ENCODE measurements at regions not wholly inside any gene's neighbourhood (a gene's known extent, or its start where the extent isn't known, plus 50 kb on each side); places are given as distances from the start of the nearest gene placed in this dataset.

DNA sequence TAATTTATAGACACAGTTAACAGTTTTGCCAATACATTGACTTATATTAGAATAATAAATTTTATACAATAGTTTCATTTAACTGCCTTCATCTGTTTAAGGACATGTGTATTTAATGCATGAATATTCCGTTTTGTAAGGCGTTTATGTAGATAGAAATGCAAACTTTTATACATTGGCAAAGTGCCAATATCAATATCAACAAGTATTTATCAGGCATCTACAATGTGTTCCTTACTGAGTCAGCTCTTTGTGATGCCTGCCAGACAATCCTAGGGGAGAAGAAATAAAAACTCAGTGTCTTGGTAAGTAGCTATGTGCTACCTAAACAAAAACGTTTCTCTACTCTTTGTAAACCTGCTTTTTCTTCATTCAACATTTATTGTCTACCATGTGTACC, 1142.2 kb downstream of the C4orf33 start:
- Mint-ChIP-seq H3K27me3 (ENCODE audit: insufficient read depth) (no peaks in the 10 kb centered on the region), H3K9me3 (no peaks in the 10 kb centered on the region; the same call in 1 of the 2 replicates), H3K36me3 (ENCODE audit: low read depth) (no peaks in the 10 kb centered on the region), H3K4me3 (no peak overlapping the region), H3K27ac (no peak overlapping the region), H3K4me1 (ENCODE audit: low read depth) (peaks cover 6% of the 10 kb centered on the region; the same call in 1 of the 2 replicates)
- DNase-seq = peak; percentile 3
- TF ChIP-seq, protein P1, sequence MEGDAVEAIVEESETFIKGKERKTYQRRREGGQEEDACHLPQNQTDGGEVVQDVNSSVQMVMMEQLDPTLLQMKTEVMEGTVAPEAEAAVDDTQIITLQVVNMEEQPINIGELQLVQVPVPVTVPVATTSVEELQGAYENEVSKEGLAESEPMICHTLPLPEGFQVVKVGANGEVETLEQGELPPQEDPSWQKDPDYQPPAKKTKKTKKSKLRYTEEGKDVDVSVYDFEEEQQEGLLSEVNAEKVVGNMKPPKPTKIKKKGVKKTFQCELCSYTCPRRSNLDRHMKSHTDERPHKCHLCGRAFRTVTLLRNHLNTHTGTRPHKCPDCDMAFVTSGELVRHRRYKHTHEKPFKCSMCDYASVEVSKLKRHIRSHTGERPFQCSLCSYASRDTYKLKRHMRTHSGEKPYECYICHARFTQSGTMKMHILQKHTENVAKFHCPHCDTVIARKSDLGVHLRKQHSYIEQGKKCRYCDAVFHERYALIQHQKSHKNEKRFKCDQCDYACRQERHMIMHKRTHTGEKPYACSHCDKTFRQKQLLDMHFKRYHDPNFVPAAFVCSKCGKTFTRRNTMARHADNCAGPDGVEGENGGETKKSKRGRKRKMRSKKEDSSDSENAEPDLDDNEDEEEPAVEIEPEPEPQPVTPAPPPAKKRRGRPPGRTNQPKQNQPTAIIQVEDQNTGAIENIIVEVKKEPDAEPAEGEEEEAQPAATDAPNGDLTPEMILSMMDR (IDR thresholded peaks at IDR 0.05) = no peak

DNA sequence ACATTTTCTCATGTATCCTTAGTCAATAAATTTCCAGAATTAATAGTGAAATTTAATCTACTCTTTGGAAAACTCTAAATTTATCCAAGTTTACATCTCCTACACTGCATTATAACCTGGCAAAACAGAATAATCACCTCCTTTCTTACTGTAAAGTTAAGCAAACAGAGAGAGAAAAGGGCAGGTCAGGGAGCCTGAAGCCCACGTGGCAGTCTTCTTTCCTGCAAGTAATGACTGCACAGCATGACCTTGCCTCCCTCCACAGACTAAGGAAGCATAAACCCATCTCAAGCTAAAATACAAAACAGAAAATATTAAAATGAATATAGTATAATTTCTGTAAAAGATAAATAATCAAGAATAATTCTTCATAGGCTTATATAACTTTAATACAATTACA, 1153.0 kb downstream of the C4orf33 start:
- H3K27me3 Mint-ChIP-seq (ENCODE audit: insufficient read depth) = no peaks in the 10 kb centered on the region
- H3K4me1 Mint-ChIP-seq (ENCODE audit: low read depth) = no peaks in the 10 kb centered on the region
- H3K36me3 Mint-ChIP-seq (ENCODE audit: low read depth) = no peaks in the 10 kb centered on the region
- TF ChIP-seq, protein P1 (IDR thresholded peaks at IDR 0.05) = no peak
- no peak overlapping the region for H3K4me3 Mint-ChIP-seq
- peaks cover 12% of the 10 kb centered on the region; the same call in 1 of the 2 replicates for H3K9me3 Mint-ChIP-seq
- no peak overlapping the region for H3K27ac Mint-ChIP-seq
- no peak for DNase-seq

DNA sequence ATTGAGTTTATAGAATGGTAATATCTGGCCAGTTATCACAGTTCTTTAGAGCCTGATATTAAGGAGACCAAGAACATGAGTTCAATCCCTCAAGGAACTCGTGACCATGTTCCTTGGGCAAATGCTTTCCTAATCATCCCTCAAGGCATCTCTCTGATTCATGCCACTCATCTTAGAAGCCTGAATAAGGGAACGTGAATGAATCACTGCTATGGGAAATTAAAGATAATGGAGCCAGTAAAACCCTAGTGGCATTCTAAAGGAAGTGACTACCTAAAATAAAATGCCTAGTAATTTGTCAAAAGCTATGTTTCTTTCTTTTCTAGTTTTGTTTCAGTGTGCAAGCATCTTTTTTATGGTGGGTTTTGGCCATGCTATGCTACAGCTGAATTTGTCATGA, 1161.3 kb downstream of the C4orf33 start:
- TF ChIP-seq, protein P1 (IDR thresholded peaks at IDR 0.05) = peak; percentile 49; the same call in 1 of the 2 replicates
- H3K27me3 Mint-ChIP-seq (ENCODE audit: insufficient read depth) = no peaks in the 10 kb centered on the region
- no peaks in the 10 kb centered on the region for H3K36me3 Mint-ChIP-seq (ENCODE audit: low read depth)
- peaks cover 19% of the 10 kb centered on the region; the same call in 1 of the 2 replicates for H3K4me1 Mint-ChIP-seq (ENCODE audit: low read depth)
- H3K4me3 Mint-ChIP-seq = peak overlapping the region; percentile 65
- peak overlapping the region; percentile 59; the same call in 1 of the 2 replicates for H3K27ac Mint-ChIP-seq
- DNase-seq = peak; percentile 92
- H3K9me3 Mint-ChIP-seq = no peaks in the 10 kb centered on the region

DNA sequence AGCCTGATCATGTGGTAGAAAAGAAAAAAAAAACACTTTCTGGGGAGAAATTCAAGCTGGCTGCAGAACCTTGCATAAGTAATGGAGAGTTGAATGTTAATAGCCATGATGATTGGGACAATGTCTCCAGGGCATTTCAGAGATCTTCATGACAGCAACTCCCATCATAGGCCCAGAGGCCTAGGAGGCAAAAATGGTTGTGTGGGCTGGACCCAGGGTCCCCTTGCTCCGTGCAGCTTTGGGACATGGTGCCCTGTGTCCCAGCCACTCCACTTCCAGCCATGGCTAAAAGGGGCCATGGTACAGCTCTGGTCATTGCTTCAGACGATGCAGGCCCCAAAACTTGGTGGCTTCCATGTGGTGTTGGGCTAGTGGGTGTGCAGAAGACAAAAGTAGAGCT, 1170.9 kb downstream of the C4orf33 start:
- no peaks in the 10 kb centered on the region for H3K4me1 Mint-ChIP-seq (ENCODE audit: low read depth)
- DNase-seq = no peak
- TF ChIP-seq, protein P1 (IDR thresholded peaks at IDR 0.05) = no peak
- H3K27me3 Mint-ChIP-seq (ENCODE audit: insufficient read depth) = no peaks in the 10 kb centered on the region
- H3K36me3 Mint-ChIP-seq (ENCODE audit: low read depth) = peaks cover 9% of the 10 kb centered on the region
- no peak overlapping the region for H3K4me3 Mint-ChIP-seq
- H3K9me3 Mint-ChIP-seq = peaks cover 23% of the 10 kb centered on the region
- no peak overlapping the region for H3K27ac Mint-ChIP-seq

DNA sequence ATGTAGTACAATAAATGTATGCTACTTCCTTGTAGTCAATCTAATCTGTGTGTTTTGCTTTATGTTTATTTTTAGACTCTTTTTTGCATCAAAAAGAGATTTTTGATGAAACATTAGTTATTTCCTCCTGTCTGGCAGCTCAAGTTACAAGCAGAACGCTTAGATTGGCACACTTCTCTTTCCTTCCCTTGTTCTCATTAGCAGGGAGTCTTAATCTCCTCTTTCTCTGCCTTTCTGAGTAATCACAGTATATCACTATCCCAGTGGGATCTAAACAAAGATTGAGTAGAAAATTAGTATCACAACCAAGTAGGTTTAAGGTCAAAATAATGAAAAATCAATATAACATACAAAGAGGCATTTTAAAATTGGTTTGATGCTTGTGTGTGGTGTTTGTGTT, 1192.6 kb downstream of the C4orf33 start:
- no peak for DNase-seq
- no peaks in the 10 kb centered on the region for H3K27me3 Mint-ChIP-seq (ENCODE audit: insufficient read depth)
- H3K4me1 Mint-ChIP-seq (ENCODE audit: low read depth) = no peaks in the 10 kb centered on the region
- H3K9me3 Mint-ChIP-seq = no peaks in the 10 kb centered on the region; the same call in 1 of the 2 replicates
- no peak overlapping the region for H3K27ac Mint-ChIP-seq
- H3K4me3 Mint-ChIP-seq = no peak overlapping the region
- TF ChIP-seq, protein P1 (IDR thresholded peaks at IDR 0.05) = no peak
- H3K36me3 Mint-ChIP-seq (ENCODE audit: low read depth) = no peaks in the 10 kb centered on the region

DNA sequence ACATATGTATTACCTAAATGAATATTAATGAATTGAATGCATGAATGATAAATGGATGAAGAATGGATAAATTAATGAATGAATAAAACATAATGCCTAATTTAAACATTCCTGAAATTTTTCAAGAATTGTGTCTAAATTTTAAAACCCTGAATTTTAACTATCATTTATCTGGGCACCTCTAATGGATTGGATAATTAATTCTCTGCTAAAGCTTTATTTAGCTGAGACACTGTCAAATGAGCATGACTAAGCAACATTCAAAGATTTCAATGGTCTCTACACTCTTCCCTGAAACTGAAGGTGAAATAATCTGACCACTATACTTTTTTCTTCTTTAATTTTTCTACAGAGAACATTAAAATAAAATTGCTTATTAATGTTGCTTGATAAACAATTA, 1197.7 kb downstream of the C4orf33 start:
- Mint-ChIP-seq H3K27ac (no peak overlapping the region), H3K9me3 (no peaks in the 10 kb centered on the region; the same call in 1 of the 2 replicates), H3K4me3 (no peak overlapping the region), H3K4me1 (ENCODE audit: low read depth) (no peaks in the 10 kb centered on the region), H3K36me3 (ENCODE audit: low read depth) (no peaks in the 10 kb centered on the region), H3K27me3 (ENCODE audit: insufficient read depth) (no peaks in the 10 kb centered on the region)
- TF ChIP-seq, protein P1 (IDR thresholded peaks at IDR 0.05) = no peak
- DNase-seq = no peak
